ENCODE measurements at regions not wholly inside any gene's neighbourhood (a gene's known extent, or its start where the extent isn't known, plus 50 kb on each side); places are given as distances from the start of the nearest gene placed in this dataset.

DNA sequence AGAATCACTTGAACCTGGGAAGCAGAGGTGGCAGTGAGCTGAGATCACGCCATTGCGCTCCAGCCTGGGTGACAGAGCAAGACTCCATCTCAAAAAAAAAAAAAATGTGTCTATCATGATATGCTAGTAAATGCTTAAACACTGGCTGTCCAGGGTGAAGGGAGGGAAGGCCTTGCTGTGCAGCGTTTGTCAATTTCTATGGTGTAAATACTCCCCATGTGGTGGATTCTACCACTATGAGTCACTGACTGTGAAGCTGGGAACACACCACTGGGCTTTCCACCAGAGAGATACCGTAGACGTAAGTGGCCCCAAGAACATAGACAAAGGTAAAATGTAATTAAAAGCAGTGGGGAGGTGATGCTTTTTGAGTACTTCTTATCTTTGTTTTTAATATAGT, 51.3 kb upstream of the LEF1 start:
- no peak overlapping the region for H3K4me3 ChIP-seq (ENCODE audit: low read length)

More for the DNA sequence above, 51.3 kb upstream of the LEF1 start:
- no peak for DNase-seq (ENCODE audit: low read depth)
- TF ChIP-seq, protein P1, sequence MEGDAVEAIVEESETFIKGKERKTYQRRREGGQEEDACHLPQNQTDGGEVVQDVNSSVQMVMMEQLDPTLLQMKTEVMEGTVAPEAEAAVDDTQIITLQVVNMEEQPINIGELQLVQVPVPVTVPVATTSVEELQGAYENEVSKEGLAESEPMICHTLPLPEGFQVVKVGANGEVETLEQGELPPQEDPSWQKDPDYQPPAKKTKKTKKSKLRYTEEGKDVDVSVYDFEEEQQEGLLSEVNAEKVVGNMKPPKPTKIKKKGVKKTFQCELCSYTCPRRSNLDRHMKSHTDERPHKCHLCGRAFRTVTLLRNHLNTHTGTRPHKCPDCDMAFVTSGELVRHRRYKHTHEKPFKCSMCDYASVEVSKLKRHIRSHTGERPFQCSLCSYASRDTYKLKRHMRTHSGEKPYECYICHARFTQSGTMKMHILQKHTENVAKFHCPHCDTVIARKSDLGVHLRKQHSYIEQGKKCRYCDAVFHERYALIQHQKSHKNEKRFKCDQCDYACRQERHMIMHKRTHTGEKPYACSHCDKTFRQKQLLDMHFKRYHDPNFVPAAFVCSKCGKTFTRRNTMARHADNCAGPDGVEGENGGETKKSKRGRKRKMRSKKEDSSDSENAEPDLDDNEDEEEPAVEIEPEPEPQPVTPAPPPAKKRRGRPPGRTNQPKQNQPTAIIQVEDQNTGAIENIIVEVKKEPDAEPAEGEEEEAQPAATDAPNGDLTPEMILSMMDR (conservative IDR thresholded peaks at IDR 0.05; ENCODE audit: low read depth, low read length) = no peak
